B cell (primary cell): ENCODE measurements at regions not wholly inside any gene's neighbourhood (a gene's known extent, or its start where the extent isn't known, plus 50 kb on each side); places are given as distances from the start of the nearest gene placed in this dataset.

Source experiments
- ATAC-seq: fragments of 200-7000 bp; cut with Tn5 transposase; one replicate; pipeline ENCODE4 v1.10.0; 2021; ENCODE audit warnings: low read depth, mild to moderate bottlenecking, moderate number of reproducible peaks, moderate library complexity
- CTCF ChIA-PET: fragments of 350-600 bp; sonication (Branson Sonifier 250); formaldehyde crosslinking; loops from one replicate; lab custom pipeline; 2021; ENCODE audit warnings: antibody characterized with exemption, inconsistent platforms; lab: Charles Lee
- POLR2A ChIA-PET: fragments of 350-600 bp; sonication (Branson Sonifier 250); formaldehyde crosslinking; loops from one replicate; lab custom pipeline; 2021; ENCODE audit warnings: antibody characterized with exemption; lab: Charles Lee
- DNase-seq: peaks from one replicate; pipeline ENCODE4 v3.0.0; 2013
- H2AFZ ChIP-seq: 2 replicates; pipeline ENCODE4 v1.6.1; 2012; ENCODE audit warnings: mild to moderate bottlenecking, low read depth, low read length; ENCODE audit not compliant: insufficient read depth, poor library complexity, severe bottlenecking
- H3K27ac ChIP-seq, 2 donors: 1 replicate in 1 of 2; 2 replicates in 1 of 2; pipeline ENCODE4 v1.5.1; 2012 to 2013; ENCODE audit warnings: low read length in 2 of 2, mild to moderate bottlenecking in 2 of 2, moderate library complexity in 1 of 2
- H3K27me3 ChIP-seq, 4 experiments: fragments of 200-600 bp in 1 of 4; sonication (generic) in 1 of 4; replicated peaks in 1 of 4; 1 replicate in 2 of 4; 2 replicates in 2 of 4; pipeline versions ENCODE4 v1.6.1 to v1.7.0; 2013 to 2016; ENCODE audit warnings: low read length in 3 of 4, mild to moderate bottlenecking in 2 of 4, mixed read lengths in 1 of 4, moderate library complexity in 1 of 4; ENCODE audit not compliant: insufficient read depth in 4 of 4, control insufficient read depth in 3 of 4; ENCODE audit errors: control extremely low read depth in 1 of 4
- H3K36me3 ChIP-seq, 2 experiments: replicated peaks in 1 of 2; 1 replicate in 1 of 2; 2 replicates in 1 of 2; pipeline versions ENCODE4 v1.6.1 to v1.7.1; 2013; ENCODE audit warnings: low read length in 1 of 2; ENCODE audit not compliant: insufficient read depth in 2 of 2, control insufficient read depth in 1 of 2; ENCODE audit errors: control extremely low read depth in 1 of 2, extremely low read depth in 1 of 2
- H3K4me1 ChIP-seq, 2 donors: fragments of 200-600 bp in 1 of 2; sonication (generic) in 1 of 2; 1 replicate in 1 of 2; 2 replicates in 1 of 2; pipeline versions ENCODE4 v1.5.1 to v1.6.1; 2013 to 2017; ENCODE audit warnings: low read length in 2 of 2; ENCODE audit not compliant: control insufficient read depth in 2 of 2, insufficient read depth in 2 of 2
- H3K4me2 ChIP-seq: replicated peaks from 2 replicates; pipeline ENCODE3; 2012; ENCODE audit warnings: mild to moderate bottlenecking, low read depth, low read length; ENCODE audit not compliant: poor library complexity, severe bottlenecking
- H3K4me3 ChIP-seq, 5 experiments: fragments of 200-600 bp in 1 of 5; sonication (generic) in 1 of 5; 1 replicate in 3 of 5; 2 replicates in 2 of 5; pipeline versions ENCODE4 v1.5.1 to v1.7.0; 2011 to 2016; ENCODE audit warnings: low read length in 4 of 5, mild to moderate bottlenecking in 4 of 5, low read depth in 2 of 5, control low read depth in 1 of 5, moderate library complexity in 1 of 5; ENCODE audit not compliant: insufficient read depth in 1 of 5; ENCODE audit errors: control extremely low read depth in 1 of 5, extremely low read depth in 1 of 5
- H3K79me2 ChIP-seq: fragments of 200-600 bp; sonication (generic); one replicate; pipeline ENCODE4 v1.6.0; 2016; ENCODE audit warnings: low read length; ENCODE audit not compliant: control insufficient read depth, insufficient read depth
- H3K9ac ChIP-seq: fragments of 200-600 bp; sonication (generic); 2 replicates; pipeline ENCODE4 v1.6.1; 2017; ENCODE audit warnings: mild to moderate bottlenecking, low read length, moderate library complexity
- H3K9me3 ChIP-seq, 3 donors: one replicate each; pipeline versions ENCODE4 v1.6.1 to v1.7.1; 2013; ENCODE audit warnings: low read length in 2 of 3; ENCODE audit not compliant: control insufficient read depth in 2 of 3, insufficient read depth in 1 of 3; ENCODE audit errors: control extremely low read depth in 1 of 3
- H4K20me1 ChIP-seq: 2 replicates; pipeline ENCODE4 v1.6.0; 2012; ENCODE audit warnings: mild to moderate bottlenecking, low read length; ENCODE audit not compliant: insufficient read depth, control insufficient read depth, poor library complexity, severe bottlenecking
- H3K27ac Mint-ChIP-seq: one replicate; pipeline ENCODE4 v1.8.0; 2021; ENCODE audit warnings: mixed read lengths
- H3K27me3 Mint-ChIP-seq: one replicate; pipeline ENCODE4 v1.8.0; 2021; ENCODE audit warnings: mixed read lengths
- H3K4me1 Mint-ChIP-seq: one replicate; pipeline ENCODE4 v1.8.0; 2021; ENCODE audit warnings: mixed read lengths
- H3K4me3 Mint-ChIP-seq: one replicate; pipeline ENCODE4 v1.8.0; 2021; ENCODE audit warnings: mixed read lengths
- H3K9me3 Mint-ChIP-seq: one replicate; pipeline ENCODE4 v1.8.0; 2022; ENCODE audit warnings: mixed read lengths; ENCODE audit not compliant: insufficient read depth
- EZH2 ChIP-seq: IDR thresholded peaks from 2 replicates; pipeline ENCODE4 v1.6.1; 2012; ENCODE audit warnings: borderline replicate concordance, low read depth, mild to moderate bottlenecking, moderate library complexity, low read length; ENCODE audit not compliant: insufficient read depth, poor library complexity, severe bottlenecking
- WGBS: methylation state at CpG from one replicate; pipeline ENCODE4 v1.1.5; 2013; ENCODE audit warnings: missing lambda C conversion rate; ENCODE audit not compliant: insufficient coverage; 5-methylcytosine and 5-hydroxymethylcytosine counted together
- intact Hi-C: fragments of 100-400 bp; cut with micrococcal nuclease; formaldehyde crosslinking; loops from one replicate; pipeline ENCODE4 v1.10.0; 2022
- TF ChIP-seq, protein P1 (sequence below): fragments of 200-600 bp; IDR thresholded peaks from one replicate; pipeline ENCODE4 v1.8.0; 2022; ENCODE audit warnings: antibody characterized with exemption, mild to moderate bottlenecking

- Histone ChIP-seq H3K27me3 (peaks cover 0 to 37% (median 4%) of the 10 kb centered on the region in 4 experiments), H3K27ac (no peak overlapping the region), H4K20me1 (no peaks in the 10 kb centered on the region), H3K4me1 (peaks cover 10 to 13% of the 10 kb centered on the region in 2 donors), H3K4me3 (no peak overlapping the region), H3K9me3 (peaks cover 0 to 4% (median 0%) of the 10 kb centered on the region in 3 donors), H3K36me3 (no peaks in the 10 kb centered on the region), H3K79me2 (no peaks in the 10 kb centered on the region), H2AFZ (no peak overlapping the region), H3K9ac (no peak overlapping the region), H3K4me2 (no peak overlapping the region)
- peak overlapping the region; percentile 63 for H3K27ac Mint-ChIP-seq
- H3K4me3 Mint-ChIP-seq = peak overlapping the region; percentile 74
- H3K9me3 Mint-ChIP-seq = no peaks in the 10 kb centered on the region
- peaks cover 66% of the 10 kb centered on the region for H3K27me3 Mint-ChIP-seq
- ATAC-seq (no peak), DNase-seq (no peak)
- peaks cover 25% of the 10 kb centered on the region for H3K4me1 Mint-ChIP-seq
- ChIA-PET CTCF (no interaction called here), POLR2A (no interaction called here)
- WGBS = 89% methylated on average over 12 of the region's 12 CpGs
- intact Hi-C loops = no loop called here
- TF ChIP-seq, protein P1, sequence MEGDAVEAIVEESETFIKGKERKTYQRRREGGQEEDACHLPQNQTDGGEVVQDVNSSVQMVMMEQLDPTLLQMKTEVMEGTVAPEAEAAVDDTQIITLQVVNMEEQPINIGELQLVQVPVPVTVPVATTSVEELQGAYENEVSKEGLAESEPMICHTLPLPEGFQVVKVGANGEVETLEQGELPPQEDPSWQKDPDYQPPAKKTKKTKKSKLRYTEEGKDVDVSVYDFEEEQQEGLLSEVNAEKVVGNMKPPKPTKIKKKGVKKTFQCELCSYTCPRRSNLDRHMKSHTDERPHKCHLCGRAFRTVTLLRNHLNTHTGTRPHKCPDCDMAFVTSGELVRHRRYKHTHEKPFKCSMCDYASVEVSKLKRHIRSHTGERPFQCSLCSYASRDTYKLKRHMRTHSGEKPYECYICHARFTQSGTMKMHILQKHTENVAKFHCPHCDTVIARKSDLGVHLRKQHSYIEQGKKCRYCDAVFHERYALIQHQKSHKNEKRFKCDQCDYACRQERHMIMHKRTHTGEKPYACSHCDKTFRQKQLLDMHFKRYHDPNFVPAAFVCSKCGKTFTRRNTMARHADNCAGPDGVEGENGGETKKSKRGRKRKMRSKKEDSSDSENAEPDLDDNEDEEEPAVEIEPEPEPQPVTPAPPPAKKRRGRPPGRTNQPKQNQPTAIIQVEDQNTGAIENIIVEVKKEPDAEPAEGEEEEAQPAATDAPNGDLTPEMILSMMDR = no peak
- TF ChIP-seq EZH2 = no peak
These were observed 161.3 kb downstream of the RTP5 start for GRCh38 chr2:242030858-242031257.

- TF ChIP-seq EZH2 = no peak
- TF ChIP-seq, protein P1 = no peak
- CTCF ChIA-PET = interaction anchor here (1.5 kb wide), 1 partner anchor 11 kb away, joined by 5 read pairs; no protein-coding TSS in a partner anchor
- intact Hi-C loops = no loop called here
These were observed 162.0 kb downstream of the RTP5 start for GRCh38 chr2:242031481-242032019.

More at GRCh38 chr2:242031481-242032019, 162.0 kb downstream of the RTP5 start:
- Mint-ChIP-seq H3K27me3 (peaks cover 62% of the 10 kb centered on the region), H3K4me1 (peaks cover 25% of the 10 kb centered on the region), H3K27ac (no peak overlapping the region), H3K4me3 (peak overlapping the region; percentile 74), H3K9me3 (no peaks in the 10 kb centered on the region)
- H3K79me2 ChIP-seq = no peaks in the 10 kb centered on the region
- H3K9me3 ChIP-seq = peaks cover 0 to 4% (median 0%) of the 10 kb centered on the region in 3 donors
- ATAC-seq (peak; percentile 66), DNase-seq (peak; percentile 57)
- peaks cover 10 to 13% of the 10 kb centered on the region in 2 donors for H3K4me1 ChIP-seq
- peak overlapping the region in 3 of 5 experiments; percentile 2 to 42 (median 6) for H3K4me3 ChIP-seq
- WGBS = 33% methylated on average over 15 of the region's 20 CpGs
- H3K27me3 ChIP-seq = peaks cover 0 to 37% (median 4%) of the 10 kb centered on the region in 4 experiments
- H3K36me3 ChIP-seq = no peaks in the 10 kb centered on the region
- H3K27ac ChIP-seq = no peak overlapping the region
- no peaks in the 10 kb centered on the region for H4K20me1 ChIP-seq
- POLR2A ChIA-PET = no interaction called here
- H2AFZ ChIP-seq = peak overlapping the region; percentile 30
- peak overlapping the region; percentile 50 for H3K4me2 ChIP-seq
- peak overlapping the region; percentile 53 for H3K9ac ChIP-seq
